ENCODE measurements at regions not wholly inside any gene's neighbourhood (a gene's known extent, or its start where the extent isn't known, plus 50 kb on each side); places are given as distances from the start of the nearest gene placed in this dataset.
"Not testable (repeated sequence)": the region's sequence is repeated elsewhere in the genome, so short reads cannot be mapped to it uniquely, and the experiment has no call there.

DNA sequence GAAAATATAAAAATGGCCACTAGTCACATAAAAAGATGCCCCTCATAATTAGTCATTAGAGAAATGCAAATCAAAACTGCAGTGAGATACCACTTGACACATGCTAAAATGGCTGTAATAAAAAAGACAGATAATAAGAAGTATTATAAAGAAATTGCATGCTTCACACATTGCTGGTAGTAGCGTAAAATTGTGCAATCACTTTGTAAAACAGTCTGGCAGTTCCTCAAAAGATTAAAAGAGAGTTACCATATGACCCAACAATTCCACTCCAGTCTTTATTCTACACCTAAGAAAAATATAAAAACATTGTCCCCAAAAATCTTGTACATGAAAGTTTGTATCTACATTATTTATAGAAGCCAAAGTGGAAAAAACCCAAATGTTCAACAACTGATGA lies 170.6 kb upstream of the FIGN start:
- no peak for TF ChIP-seq CTCF (IDR thresholded peaks at IDR 0.05)

DNA sequence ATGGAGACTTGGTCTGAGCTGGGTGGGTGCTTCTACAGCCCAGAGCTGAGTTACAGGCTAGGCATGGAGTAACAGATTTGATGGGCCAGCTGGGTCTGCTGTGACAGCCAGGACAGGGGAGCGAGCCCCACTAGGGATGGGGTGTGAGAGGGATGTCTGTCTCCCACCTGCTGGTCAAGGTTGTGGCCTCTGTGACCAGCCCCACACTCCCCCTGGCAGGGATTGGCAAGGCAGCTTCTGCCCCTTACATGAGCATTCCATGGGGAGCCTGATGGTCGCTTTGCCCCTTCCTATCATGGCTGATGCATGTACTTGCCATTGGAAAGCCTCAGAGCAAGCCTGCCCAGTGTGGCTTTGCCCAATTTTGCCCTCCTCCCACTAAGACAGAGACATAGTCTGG lies 162.0 kb upstream of the FIGN start:
- no peaks in the 10 kb centered on the region for H3K4me1 ChIP-seq
- H3K4me3 ChIP-seq, result no peak overlapping the region
- H3K27me3 ChIP-seq, result no peaks in the 10 kb centered on the region
- H3K27ac ChIP-seq, result no peak overlapping the region
- no peak for DNase-seq (ENCODE audit: low spot score)
- H3K36me3 ChIP-seq, result no peaks in the 10 kb centered on the region
- peaks cover 0 to 23% of the 10 kb centered on the region in 2 donors for H3K9me3 ChIP-seq
- TF ChIP-seq CTCF (IDR thresholded peaks at IDR 0.05), result no peak

More for the DNA sequence above, 170.6 kb upstream of the FIGN start:
- Histone ChIP-seq H3K36me3 (no peaks in the 10 kb centered on the region), H3K9me3 (peaks cover 0 to 16% of the 10 kb centered on the region in 2 donors), H3K4me1 (no peaks in the 10 kb centered on the region), H3K4me3 (no peak overlapping the region), H3K27ac (no peak overlapping the region), H3K27me3 (no peaks in the 10 kb centered on the region)
- no peak for DNase-seq (ENCODE audit: low spot score)

DNA sequence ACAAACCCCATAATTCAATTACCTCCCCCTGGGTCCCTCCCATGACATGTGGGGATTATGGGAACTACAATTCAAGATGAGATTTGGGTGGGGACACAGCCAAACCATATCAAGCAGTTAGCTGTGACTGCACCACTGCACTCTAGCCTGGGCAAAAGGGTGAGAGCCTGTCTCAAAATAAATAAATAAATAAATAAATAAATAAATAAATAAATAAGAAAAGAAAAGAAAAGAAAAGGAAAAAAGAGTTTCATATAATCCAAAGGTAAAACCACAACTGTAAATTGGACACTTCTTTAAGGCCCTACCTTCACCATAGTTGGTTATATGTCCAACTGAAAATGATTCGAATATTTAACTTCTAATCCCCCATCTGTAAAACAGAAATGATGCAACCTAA lies 157.6 kb upstream of the FIGN start:
- H3K27ac ChIP-seq; H3K9me3 ChIP-seq; H3K36me3 ChIP-seq; H3K27me3 ChIP-seq; H3K4me3 ChIP-seq; H3K4me1 ChIP-seq; DNase-seq (ENCODE audit: low spot score): not testable (repeated sequence)

DNA sequence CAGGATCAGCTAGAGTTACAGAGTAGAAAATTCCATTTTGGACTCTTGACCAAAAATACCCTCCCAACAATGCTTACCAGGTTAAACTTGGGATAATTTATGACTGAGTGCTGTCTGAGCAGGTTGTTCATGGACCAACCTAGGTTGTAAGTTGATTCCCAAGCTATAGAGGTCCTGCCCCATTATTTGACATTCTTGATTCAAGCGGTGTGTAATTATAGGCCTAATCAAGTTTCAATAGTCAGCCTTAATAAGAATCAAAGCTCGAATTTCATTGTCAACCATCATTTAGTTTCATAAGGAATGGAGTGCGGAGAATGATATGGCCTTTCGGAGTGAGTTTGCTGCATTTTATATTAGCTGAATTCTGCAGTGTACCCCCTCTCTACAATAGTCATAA lies 152.8 kb upstream of the FIGN start:
- no peak for DNase-seq (ENCODE audit: low spot score)
- Histone ChIP-seq H3K27me3 (no peaks in the 10 kb centered on the region), H3K36me3 (no peaks in the 10 kb centered on the region)

GRCh38 chr2:163887182-163887581 lies 151.4 kb upstream of the FIGN start:
- no peak for DNase-seq (ENCODE audit: low spot score)
- H3K4me1 ChIP-seq, result no peaks in the 10 kb centered on the region
- peaks cover 0 to under 1% of the 10 kb centered on the region in 2 donors for H3K9me3 ChIP-seq
- no peak overlapping the region for H3K27ac ChIP-seq
- no peaks in the 10 kb centered on the region for H3K27me3 ChIP-seq
- no peak for TF ChIP-seq CTCF (IDR thresholded peaks at IDR 0.05)
- no peak overlapping the region for H3K4me3 ChIP-seq
- no peaks in the 10 kb centered on the region for H3K36me3 ChIP-seq

More for the DNA sequence above, 152.8 kb upstream of the FIGN start:
- no peak overlapping the region for H3K4me3 ChIP-seq
- no peaks in the 10 kb centered on the region for H3K9me3 ChIP-seq
- no peak for TF ChIP-seq CTCF (IDR thresholded peaks at IDR 0.05)
- no peak overlapping the region for H3K27ac ChIP-seq
- no peaks in the 10 kb centered on the region for H3K4me1 ChIP-seq

DNA sequence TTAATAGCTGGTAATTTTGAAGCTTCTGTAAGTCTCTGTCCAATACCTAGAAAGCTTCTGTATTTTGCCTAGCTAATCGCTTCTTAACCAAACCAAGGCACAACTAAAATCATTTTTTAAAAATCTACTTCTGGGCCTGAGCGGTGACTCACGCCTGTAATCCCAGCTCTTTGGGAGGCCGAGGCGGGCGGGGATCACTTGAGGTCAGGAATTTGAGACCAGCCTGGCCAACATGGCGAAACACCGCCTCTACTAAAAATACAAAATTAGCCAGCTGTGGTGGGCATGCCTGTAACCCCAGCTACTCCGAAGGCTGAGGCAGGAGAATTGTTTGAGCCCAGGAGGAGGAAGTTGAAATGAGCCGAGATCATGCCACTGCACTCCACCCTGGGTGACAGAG lies 148.6 kb upstream of the FIGN start:
- DNase-seq (ENCODE audit: low spot score), result no peak
- no peak for TF ChIP-seq CTCF (IDR thresholded peaks at IDR 0.05)
- no peaks in the 10 kb centered on the region for H3K36me3 ChIP-seq
- peaks cover 0 to 4% of the 10 kb centered on the region in 2 donors for H3K9me3 ChIP-seq
- no peaks in the 10 kb centered on the region for H3K27me3 ChIP-seq
- no peak overlapping the region for H3K27ac ChIP-seq
- H3K4me3 ChIP-seq, result no peak overlapping the region
- H3K4me1 ChIP-seq, result no peaks in the 10 kb centered on the region
